22Rv1 (cell line): ENCODE measurements at regions not wholly inside any gene's neighbourhood (a gene's known extent, or its start where the extent isn't known, plus 50 kb on each side); places are given as distances from the start of the nearest gene placed in this dataset.

Experiments
- CTCF ChIP-seq: fragments of 450-650 bp; IDR thresholded peaks from 2 replicates; pipeline ENCODE4 v1.5.1; 2017; ENCODE audit warnings: mild to moderate bottlenecking
- ZFX ChIP-seq: fragments of 450-650 bp; IDR thresholded peaks from 2 replicates; pipeline ENCODE4 v1.6.1; 2017; ENCODE audit warnings: antibody characterized with exemption, borderline replicate concordance

- TF ChIP-seq CTCF (no peak), ZFX (no peak)
These were observed 191.0 kb upstream of the LRP1B start for GRCh38 chr2:142321706-142322280.
